Adrenal gland (tissue), 5 donors: ENCODE measurements at regions not wholly inside any gene's neighbourhood (a gene's known extent, or its start where the extent isn't known, plus 50 kb on each side); places are given as distances from the start of the nearest gene placed in this dataset.

Experiments
- CTCF ChIP-seq, 6 experiments: fragments of 450-650 bp in 4 of 6; fragments of 200-600 bp in 2 of 6; sonication (generic) in 1 of 6; IDR thresholded peaks; 1 replicate in 5 of 6; 2 replicates in 1 of 6; pipeline versions ENCODE4 v1.5.1 to v1.8.0; 2016 to 2021; ENCODE audit warnings: antibody characterized with exemption in 6 of 6, mild to moderate bottlenecking in 2 of 6, moderate library complexity in 1 of 6
- POLR2A ChIP-seq, 2 donors: fragments of 450-650 bp; IDR thresholded peaks; one replicate each; pipeline ENCODE4 v1.6.1; 2017; ENCODE audit warnings: antibody characterized with exemption in 2 of 2, mild to moderate bottlenecking in 2 of 2, moderate library complexity in 1 of 2
- donor health status: DM: no; HTN: no; CAD: no.

GRCh38 chrX:25897758-25898157 is 240.4 kb upstream of the MAGEB18 start:
- TF ChIP-seq CTCF (IDR thresholded peaks at IDR 0.05) (no peak), POLR2A (IDR thresholded peaks at IDR 0.05) (no peak)
